ENCODE measurements at regions not wholly inside any gene's neighbourhood (a gene's known extent, or its start where the extent isn't known, plus 50 kb on each side); places are given as distances from the start of the nearest gene placed in this dataset.
A peak's percentile ranks its signal among the peaks of the same experiment; 100 is the strongest.
"Not testable (repeated sequence)": the region's sequence is repeated elsewhere in the genome, so short reads cannot be mapped to it uniquely, and the experiment has no call there.

- Mint-ChIP-seq H3K4me3 (peak overlapping the region; percentile 75), H3K9me3 (no peaks in the 10 kb centered on the region), H3K27ac (ENCODE audit: low read depth) (peak overlapping the region; percentile 84), H3K36me3 (ENCODE audit: insufficient read depth) (peaks cover 5% of the 10 kb centered on the region), H3K4me1 (peaks cover 55% of the 10 kb centered on the region), H3K27me3 (no peaks in the 10 kb centered on the region)
- DNase-seq (ENCODE audit: low spot score in 2 of 2) (peak; percentile 48 to 76), ATAC-seq (replicated peaks; ENCODE audit: extremely low read depth, poor library complexity, severe bottlenecking) (peak; percentile 99)
Measured at GRCh38 chr14:98931911-98932310, 340.1 kb downstream of the BCL11B start.

- H3K36me3 Mint-ChIP-seq (ENCODE audit: insufficient read depth) = peaks cover 5% of the 10 kb centered on the region
- H3K27me3 Mint-ChIP-seq = no peaks in the 10 kb centered on the region
- DNase-seq (ENCODE audit: low spot score in 2 of 2) (no peak), ATAC-seq (replicated peaks; ENCODE audit: extremely low read depth, poor library complexity, severe bottlenecking) (peak; percentile 3)
- peak overlapping the region; percentile 75 for H3K4me3 Mint-ChIP-seq
- peak overlapping the region; percentile 84 for H3K27ac Mint-ChIP-seq (ENCODE audit: low read depth)
- H3K9me3 Mint-ChIP-seq = no peaks in the 10 kb centered on the region
- peaks cover 56% of the 10 kb centered on the region for H3K4me1 Mint-ChIP-seq
Measured at GRCh38 chr14:98932431-98933325, 339.3 kb downstream of the BCL11B start.

GRCh38 chr14:98934569-98934968 lies 337.4 kb downstream of the BCL11B start:
- not testable (repeated sequence) for H3K4me3 Mint-ChIP-seq; H3K27me3 Mint-ChIP-seq; ATAC-seq (replicated peaks; ENCODE audit: extremely low read depth, poor library complexity, severe bottlenecking); DNase-seq (ENCODE audit: low spot score in 2 of 2); H3K36me3 Mint-ChIP-seq (ENCODE audit: insufficient read depth); H3K27ac Mint-ChIP-seq (ENCODE audit: low read depth); H3K9me3 Mint-ChIP-seq
- H3K4me1 Mint-ChIP-seq = peaks cover 51% of the 10 kb centered on the region

GRCh38 chr14:98935921-98936320 lies 336.1 kb downstream of the BCL11B start:
- no peaks in the 10 kb centered on the region for H3K9me3 Mint-ChIP-seq
- H3K4me3 Mint-ChIP-seq = no peak overlapping the region
- H3K4me1 Mint-ChIP-seq = peaks cover 50% of the 10 kb centered on the region
- no peak for DNase-seq (ENCODE audit: low spot score in 2 of 2)
- H3K27ac Mint-ChIP-seq (ENCODE audit: low read depth) = no peak overlapping the region
- H3K27me3 Mint-ChIP-seq = no peaks in the 10 kb centered on the region
- peaks cover 8% of the 10 kb centered on the region for H3K36me3 Mint-ChIP-seq (ENCODE audit: insufficient read depth)
- no peak for ATAC-seq (replicated peaks; ENCODE audit: extremely low read depth, poor library complexity, severe bottlenecking)

GRCh38 chr14:98937021-98937420 lies 335.0 kb downstream of the BCL11B start:
- Mint-ChIP-seq H3K4me1 (peaks cover 43% of the 10 kb centered on the region), H3K9me3 (no peaks in the 10 kb centered on the region)

GRCh38 chr14:98937712-98938505 lies 334.1 kb downstream of the BCL11B start:
- H3K27me3 Mint-ChIP-seq = no peaks in the 10 kb centered on the region
- no peak overlapping the region for H3K27ac Mint-ChIP-seq (ENCODE audit: low read depth)
- peaks cover 34% of the 10 kb centered on the region for H3K4me1 Mint-ChIP-seq
- H3K4me3 Mint-ChIP-seq = no peak overlapping the region
- H3K9me3 Mint-ChIP-seq = no peaks in the 10 kb centered on the region
- DNase-seq (ENCODE audit: low spot score in 2 of 2) (no peak), ATAC-seq (replicated peaks; ENCODE audit: extremely low read depth, poor library complexity, severe bottlenecking) (no peak)
- peaks cover 3% of the 10 kb centered on the region for H3K36me3 Mint-ChIP-seq (ENCODE audit: insufficient read depth)

More at GRCh38 chr14:98937021-98937420, 335.0 kb downstream of the BCL11B start:
- Mint-ChIP-seq H3K36me3 (ENCODE audit: insufficient read depth) (peaks cover 4% of the 10 kb centered on the region), H3K4me3 (no peak overlapping the region), H3K27me3 (no peaks in the 10 kb centered on the region), H3K27ac (ENCODE audit: low read depth) (no peak overlapping the region)
- ATAC-seq (replicated peaks; ENCODE audit: extremely low read depth, poor library complexity, severe bottlenecking) (no peak), DNase-seq (ENCODE audit: low spot score in 2 of 2) (no peak)

GRCh38 chr14:98940693-98941437 lies 331.1 kb downstream of the BCL11B start:
- H3K27me3 Mint-ChIP-seq = no peaks in the 10 kb centered on the region
- ATAC-seq (replicated peaks; ENCODE audit: extremely low read depth, poor library complexity, severe bottlenecking) = no peak
- H3K4me3 Mint-ChIP-seq = no peak overlapping the region
- peaks cover 3% of the 10 kb centered on the region for H3K36me3 Mint-ChIP-seq (ENCODE audit: insufficient read depth)
- H3K9me3 Mint-ChIP-seq = no peaks in the 10 kb centered on the region
- no peak overlapping the region for H3K27ac Mint-ChIP-seq (ENCODE audit: low read depth)
- H3K4me1 Mint-ChIP-seq = peaks cover 16% of the 10 kb centered on the region
- no peak for DNase-seq (ENCODE audit: low spot score in 2 of 2)

- no peak overlapping the region for H3K4me3 Mint-ChIP-seq
- no peak overlapping the region for H3K27ac Mint-ChIP-seq (ENCODE audit: low read depth)
- H3K9me3 Mint-ChIP-seq = no peaks in the 10 kb centered on the region
- H3K4me1 Mint-ChIP-seq = peaks cover 16% of the 10 kb centered on the region
- DNase-seq (ENCODE audit: low spot score in 2 of 2) = no peak
- no peak for ATAC-seq (replicated peaks; ENCODE audit: extremely low read depth, poor library complexity, severe bottlenecking)
- peaks cover 3% of the 10 kb centered on the region for H3K36me3 Mint-ChIP-seq (ENCODE audit: insufficient read depth)
- H3K27me3 Mint-ChIP-seq = no peaks in the 10 kb centered on the region
Measured at GRCh38 chr14:98941481-98941880, 330.5 kb downstream of the BCL11B start.

- Mint-ChIP-seq H3K9me3 (no peaks in the 10 kb centered on the region), H3K4me1 (peaks cover 6% of the 10 kb centered on the region), H3K36me3 (ENCODE audit: insufficient read depth) (peaks cover 3% of the 10 kb centered on the region), H3K4me3 (no peak overlapping the region), H3K27ac (ENCODE audit: low read depth) (no peak overlapping the region), H3K27me3 (no peaks in the 10 kb centered on the region)
- DNase-seq (ENCODE audit: low spot score in 2 of 2) (no peak), ATAC-seq (replicated peaks; ENCODE audit: extremely low read depth, poor library complexity, severe bottlenecking) (no peak)
Measured at GRCh38 chr14:98943907-98944306, 328.1 kb downstream of the BCL11B start.

GRCh38 chr14:98944989-98945388 lies 327.0 kb downstream of the BCL11B start:
- no peaks in the 10 kb centered on the region for H3K9me3 Mint-ChIP-seq
- H3K36me3 Mint-ChIP-seq (ENCODE audit: insufficient read depth) = no peaks in the 10 kb centered on the region
- no peaks in the 10 kb centered on the region for H3K27me3 Mint-ChIP-seq
- H3K27ac Mint-ChIP-seq (ENCODE audit: low read depth) = no peak overlapping the region
- DNase-seq (ENCODE audit: low spot score in 2 of 2) (no peak), ATAC-seq (replicated peaks; ENCODE audit: extremely low read depth, poor library complexity, severe bottlenecking) (no peak)
- H3K4me3 Mint-ChIP-seq = no peak overlapping the region
- H3K4me1 Mint-ChIP-seq = peaks cover 6% of the 10 kb centered on the region

GRCh38 chr14:98945611-98946570 lies 326.1 kb downstream of the BCL11B start:
- Mint-ChIP-seq H3K4me1 (peaks cover 4% of the 10 kb centered on the region), H3K27ac (ENCODE audit: low read depth) (no peak overlapping the region), H3K9me3 (no peaks in the 10 kb centered on the region), H3K4me3 (no peak overlapping the region), H3K36me3 (ENCODE audit: insufficient read depth) (no peaks in the 10 kb centered on the region), H3K27me3 (no peaks in the 10 kb centered on the region)
- no peak for ATAC-seq (replicated peaks; ENCODE audit: extremely low read depth, poor library complexity, severe bottlenecking)
- no peak for DNase-seq (ENCODE audit: low spot score in 2 of 2)

Measured in central memory CD8-positive, alpha-beta T cell (primary cell).